ENCODE measurements at regions not wholly inside any gene's neighbourhood (a gene's known extent, or its start where the extent isn't known, plus 50 kb on each side); places are given as distances from the start of the nearest gene placed in this dataset.

DNA sequence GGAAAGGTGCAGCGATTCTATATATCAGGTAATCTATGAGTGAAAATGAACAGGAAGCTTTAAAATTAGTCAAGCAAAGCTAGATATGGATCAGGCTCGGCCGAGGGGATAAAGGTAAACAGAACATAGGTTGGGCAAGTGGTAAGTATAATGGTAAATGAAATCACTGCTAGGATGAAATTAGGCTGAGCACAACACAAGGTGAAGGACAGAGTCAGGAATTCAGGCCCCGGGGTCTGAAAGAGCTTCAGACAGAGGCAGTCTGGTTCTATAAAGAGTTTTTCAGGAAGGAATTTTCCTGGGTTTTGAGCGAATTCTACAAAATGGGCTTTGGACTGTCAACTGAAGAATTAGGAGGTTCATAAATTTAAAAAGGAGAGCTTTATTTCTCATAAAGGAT, 513.2 kb upstream of the CDH2 start:
- TF ChIP-seq ISL1 (CRISPR knock-in tag; IDR thresholded peaks at IDR 0.05) (no peak), RARB (CRISPR knock-in tag; IDR thresholded peaks at IDR 0.05) (no peak), ZNF565 (CRISPR knock-in tag; conservative IDR thresholded peaks at IDR 0.05; ENCODE audit: low read depth) (no peak), CREB5 (CRISPR knock-in tag; IDR thresholded peaks at IDR 0.05; ENCODE audit: low read depth) (no peak), ESRRG (CRISPR knock-in tag; IDR thresholded peaks at IDR 0.05) (no peak), ZNF8 (CRISPR knock-in tag; IDR thresholded peaks at IDR 0.05) (no peak), ZFP3 (CRISPR knock-in tag; IDR thresholded peaks at IDR 0.05) (no peak), ARNTL (CRISPR knock-in tag; IDR thresholded peaks at IDR 0.05; ENCODE audit: borderline replicate concordance, low read depth) (no peak)
- no peak for ATAC-seq

GRCh38 chr18:28689588-28689987, 512.7 kb upstream of the CDH2 start:
- TF ChIP-seq GLIS3 (CRISPR knock-in tag; IDR thresholded peaks at IDR 0.05) (no peak), TOX (CRISPR knock-in tag; IDR thresholded peaks at IDR 0.05; ENCODE audit: borderline replicate concordance) (no peak), ESRRG (CRISPR knock-in tag; IDR thresholded peaks at IDR 0.05) (no peak), OSR1 (CRISPR knock-in tag; IDR thresholded peaks at IDR 0.05) (no peak), ISL1 (CRISPR knock-in tag; IDR thresholded peaks at IDR 0.05) (no peak), CREB5 (CRISPR knock-in tag; IDR thresholded peaks at IDR 0.05; ENCODE audit: low read depth) (no peak), ZNF8 (CRISPR knock-in tag; IDR thresholded peaks at IDR 0.05) (no peak), SNAI2 (CRISPR knock-in tag; IDR thresholded peaks at IDR 0.05) (no peak), TCF4 (CRISPR knock-in tag; IDR thresholded peaks at IDR 0.05; ENCODE audit: borderline replicate concordance) (no peak)
- TF ChIP-seq, protein P1, sequence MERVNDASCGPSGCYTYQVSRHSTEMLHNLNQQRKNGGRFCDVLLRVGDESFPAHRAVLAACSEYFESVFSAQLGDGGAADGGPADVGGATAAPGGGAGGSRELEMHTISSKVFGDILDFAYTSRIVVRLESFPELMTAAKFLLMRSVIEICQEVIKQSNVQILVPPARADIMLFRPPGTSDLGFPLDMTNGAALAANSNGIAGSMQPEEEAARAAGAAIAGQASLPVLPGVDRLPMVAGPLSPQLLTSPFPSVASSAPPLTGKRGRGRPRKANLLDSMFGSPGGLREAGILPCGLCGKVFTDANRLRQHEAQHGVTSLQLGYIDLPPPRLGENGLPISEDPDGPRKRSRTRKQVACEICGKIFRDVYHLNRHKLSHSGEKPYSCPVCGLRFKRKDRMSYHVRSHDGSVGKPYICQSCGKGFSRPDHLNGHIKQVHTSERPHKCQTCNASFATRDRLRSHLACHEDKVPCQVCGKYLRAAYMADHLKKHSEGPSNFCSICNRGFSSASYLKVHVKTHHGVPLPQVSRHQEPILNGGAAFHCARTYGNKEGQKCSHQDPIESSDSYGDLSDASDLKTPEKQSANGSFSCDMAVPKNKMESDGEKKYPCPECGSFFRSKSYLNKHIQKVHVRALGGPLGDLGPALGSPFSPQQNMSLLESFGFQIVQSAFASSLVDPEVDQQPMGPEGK (CRISPR knock-in tag; IDR thresholded peaks at IDR 0.05; ENCODE audit: borderline replicate concordance) = no peak
- TF ChIP-seq, protein P2, sequence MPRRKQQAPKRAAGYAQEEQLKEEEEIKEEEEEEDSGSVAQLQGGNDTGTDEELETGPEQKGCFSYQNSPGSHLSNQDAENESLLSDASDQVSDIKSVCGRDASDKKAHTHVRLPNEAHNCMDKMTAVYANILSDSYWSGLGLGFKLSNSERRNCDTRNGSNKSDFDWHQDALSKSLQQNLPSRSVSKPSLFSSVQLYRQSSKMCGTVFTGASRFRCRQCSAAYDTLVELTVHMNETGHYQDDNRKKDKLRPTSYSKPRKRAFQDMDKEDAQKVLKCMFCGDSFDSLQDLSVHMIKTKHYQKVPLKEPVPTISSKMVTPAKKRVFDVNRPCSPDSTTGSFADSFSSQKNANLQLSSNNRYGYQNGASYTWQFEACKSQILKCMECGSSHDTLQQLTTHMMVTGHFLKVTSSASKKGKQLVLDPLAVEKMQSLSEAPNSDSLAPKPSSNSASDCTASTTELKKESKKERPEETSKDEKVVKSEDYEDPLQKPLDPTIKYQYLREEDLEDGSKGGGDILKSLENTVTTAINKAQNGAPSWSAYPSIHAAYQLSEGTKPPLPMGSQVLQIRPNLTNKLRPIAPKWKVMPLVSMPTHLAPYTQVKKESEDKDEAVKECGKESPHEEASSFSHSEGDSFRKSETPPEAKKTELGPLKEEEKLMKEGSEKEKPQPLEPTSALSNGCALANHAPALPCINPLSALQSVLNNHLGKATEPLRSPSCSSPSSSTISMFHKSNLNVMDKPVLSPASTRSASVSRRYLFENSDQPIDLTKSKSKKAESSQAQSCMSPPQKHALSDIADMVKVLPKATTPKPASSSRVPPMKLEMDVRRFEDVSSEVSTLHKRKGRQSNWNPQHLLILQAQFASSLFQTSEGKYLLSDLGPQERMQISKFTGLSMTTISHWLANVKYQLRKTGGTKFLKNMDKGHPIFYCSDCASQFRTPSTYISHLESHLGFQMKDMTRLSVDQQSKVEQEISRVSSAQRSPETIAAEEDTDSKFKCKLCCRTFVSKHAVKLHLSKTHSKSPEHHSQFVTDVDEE (CRISPR knock-in tag; IDR thresholded peaks at IDR 0.05) = no peak
- no peak; the same call in 2 of the 3 replicates for ATAC-seq

- TF ChIP-seq, protein P2 (CRISPR knock-in tag; IDR thresholded peaks at IDR 0.05) = no peak
- TF ChIP-seq ISL1 (CRISPR knock-in tag; IDR thresholded peaks at IDR 0.05) (no peak), ZFP30 (CRISPR knock-in tag; IDR thresholded peaks at IDR 0.05) (no peak), SNAI2 (CRISPR knock-in tag; IDR thresholded peaks at IDR 0.05) (no peak), CREB5 (CRISPR knock-in tag; IDR thresholded peaks at IDR 0.05; ENCODE audit: low read depth) (no peak), ARNTL (CRISPR knock-in tag; IDR thresholded peaks at IDR 0.05; ENCODE audit: borderline replicate concordance, low read depth) (no peak), ZNF565 (CRISPR knock-in tag; conservative IDR thresholded peaks at IDR 0.05; ENCODE audit: low read depth) (no peak), TCF4 (CRISPR knock-in tag; IDR thresholded peaks at IDR 0.05; ENCODE audit: borderline replicate concordance) (no peak), RARB (CRISPR knock-in tag; IDR thresholded peaks at IDR 0.05) (no peak), BACH2 (CRISPR knock-in tag; IDR thresholded peaks at IDR 0.05; ENCODE audit: borderline replicate concordance) (no peak), PPARA (CRISPR knock-in tag; IDR thresholded peaks at IDR 0.05; ENCODE audit: borderline replicate concordance) (no peak), ZFP3 (CRISPR knock-in tag; IDR thresholded peaks at IDR 0.05) (no peak), ZNF70 (CRISPR knock-in tag; IDR thresholded peaks at IDR 0.05) (no peak), ZC3H10 (CRISPR knock-in tag; IDR thresholded peaks at IDR 0.05) (no peak), GLIS3 (CRISPR knock-in tag; IDR thresholded peaks at IDR 0.05) (no peak)
Measured at GRCh38 chr18:28684746-28685355, 507.9 kb upstream of the CDH2 start.

More at GRCh38 chr18:28684746-28685355, 507.9 kb upstream of the CDH2 start:
- ATAC-seq = peak; percentile 39; the same call in 1 of the 3 replicates

Measured in SK-N-SH treated with all-trans-retinoic acid at 6 μM for 48 hours (cell line).